Endothelial cell of umbilical vein (primary cell): ENCODE measurements at regions not wholly inside any gene's neighbourhood (a gene's known extent, or its start where the extent isn't known, plus 50 kb on each side); places are given as distances from the start of the nearest gene placed in this dataset.

ENCODE experiments used
- EZH2 ChIP-seq: IDR thresholded peaks from 2 replicates; pipeline ENCODE4 v1.6.1; 2012; ENCODE audit warnings: borderline replicate concordance, low read depth, mild to moderate bottlenecking, moderate library complexity, low read length, inconsistent platforms; ENCODE audit not compliant: severe bottlenecking
- FOS ChIP-seq: IDR thresholded peaks from 2 replicates; pipeline ENCODE4 v1.6.1; 2011; ENCODE audit warnings: mild to moderate bottlenecking, low read length, moderate library complexity, borderline replicate concordance; ENCODE audit not compliant: insufficient read depth
- POLR2AphosphoS5 ChIP-seq: IDR thresholded peaks from 2 replicates; pipeline ENCODE4 v1.6.1; 2012; ENCODE audit warnings: low read depth, mild to moderate bottlenecking, control low read depth, low read length, moderate library complexity; ENCODE audit not compliant: insufficient read depth
- TF ChIP-seq, protein P1 (sequence below), 2 donors: IDR thresholded peaks; 1 replicate in 1 of 2; 2 replicates in 1 of 2; pipeline ENCODE4 v1.5.1; 2011; ENCODE audit warnings: low read length in 2 of 2, mild to moderate bottlenecking in 2 of 2, moderate library complexity in 2 of 2, control low read depth in 1 of 2, inconsistent platforms in 1 of 2, low read depth in 1 of 2; ENCODE audit not compliant: insufficient read depth in 1 of 2; ENCODE audit errors: extremely low read depth in 1 of 2

DNA sequence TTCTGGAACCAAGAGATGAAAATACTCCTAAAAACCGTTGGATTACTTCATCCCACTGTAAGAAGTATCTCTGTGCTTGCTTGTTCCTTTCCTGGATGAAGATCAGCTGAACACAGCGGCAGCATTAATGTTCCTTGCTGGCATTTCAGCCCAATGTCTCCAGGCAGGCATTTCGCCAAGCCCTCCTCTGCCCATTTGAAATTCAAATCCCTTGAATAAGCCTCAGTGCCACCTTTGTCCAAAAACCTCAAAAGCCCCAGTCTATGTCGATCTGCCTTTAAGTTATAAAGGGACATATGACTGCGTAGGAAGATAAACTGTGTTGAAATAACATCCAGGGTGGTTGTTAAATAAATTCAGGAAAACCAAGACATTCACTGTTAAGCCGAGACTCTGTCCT, 156.8 kb upstream of the PDZRN3 start:
- TF ChIP-seq POLR2AphosphoS5 (no peak), EZH2 (no peak), FOS (no peak)
- TF ChIP-seq, protein P1, sequence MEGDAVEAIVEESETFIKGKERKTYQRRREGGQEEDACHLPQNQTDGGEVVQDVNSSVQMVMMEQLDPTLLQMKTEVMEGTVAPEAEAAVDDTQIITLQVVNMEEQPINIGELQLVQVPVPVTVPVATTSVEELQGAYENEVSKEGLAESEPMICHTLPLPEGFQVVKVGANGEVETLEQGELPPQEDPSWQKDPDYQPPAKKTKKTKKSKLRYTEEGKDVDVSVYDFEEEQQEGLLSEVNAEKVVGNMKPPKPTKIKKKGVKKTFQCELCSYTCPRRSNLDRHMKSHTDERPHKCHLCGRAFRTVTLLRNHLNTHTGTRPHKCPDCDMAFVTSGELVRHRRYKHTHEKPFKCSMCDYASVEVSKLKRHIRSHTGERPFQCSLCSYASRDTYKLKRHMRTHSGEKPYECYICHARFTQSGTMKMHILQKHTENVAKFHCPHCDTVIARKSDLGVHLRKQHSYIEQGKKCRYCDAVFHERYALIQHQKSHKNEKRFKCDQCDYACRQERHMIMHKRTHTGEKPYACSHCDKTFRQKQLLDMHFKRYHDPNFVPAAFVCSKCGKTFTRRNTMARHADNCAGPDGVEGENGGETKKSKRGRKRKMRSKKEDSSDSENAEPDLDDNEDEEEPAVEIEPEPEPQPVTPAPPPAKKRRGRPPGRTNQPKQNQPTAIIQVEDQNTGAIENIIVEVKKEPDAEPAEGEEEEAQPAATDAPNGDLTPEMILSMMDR (IDR thresholded peaks at IDR 0.05; ENCODE audit: extremely low read depth in 1 of 2, insufficient read depth in 1 of 2, low read depth in 1 of 2, low read length in 2 of 2): no peak
